ELR (cell line): ENCODE measurements at regions not wholly inside any gene's neighbourhood (a gene's known extent, or its start where the extent isn't known, plus 50 kb on each side); places are given as distances from the start of the nearest gene placed in this dataset.
"Not testable (repeated sequence)": the region's sequence is repeated elsewhere in the genome, so short reads cannot be mapped to it uniquely, and the experiment has no call there.

Experiments
- DNase-seq: peaks from one replicate; pipeline ENCODE4 v3.0.0-alpha.2; 2015; ENCODE audit warnings: low read depth

- DNase-seq = not testable (repeated sequence)
Measured at GRCh38 chr1:120941066-120941465, 51.5 kb downstream of the PPIAL4A start.

- not testable (repeated sequence) for DNase-seq
Measured at GRCh38 chr1:120941836-120942217, 52.3 kb downstream of the PPIAL4A start.

GRCh38 chr1:120942218-120942944 lies 52.8 kb downstream of the PPIAL4A start:
- peak; percentile 86 for DNase-seq

- DNase-seq = not testable (repeated sequence)
Measured at GRCh38 chr1:120942945-120943319, 53.4 kb downstream of the PPIAL4A start.

GRCh38 chr1:120944691-120945090 lies 55.1 kb downstream of the PPIAL4A start:
- DNase-seq = not testable (repeated sequence)

GRCh38 chr1:120945122-120945521 lies 55.6 kb downstream of the PPIAL4A start:
- DNase-seq = not testable (repeated sequence)

- not testable (repeated sequence) for DNase-seq
Measured at GRCh38 chr1:120947114-120947513, 57.5 kb downstream of the PPIAL4A start.

- DNase-seq = not testable (repeated sequence)
Measured at GRCh38 chr1:120949724-120950123, 60.2 kb downstream of the PPIAL4A start.

GRCh38 chr1:120950633-120951032 lies 61.1 kb downstream of the PPIAL4A start:
- DNase-seq = not testable (repeated sequence)

- DNase-seq = not testable (repeated sequence)
Measured at GRCh38 chr1:120951100-120951499, 61.5 kb downstream of the PPIAL4A start.

GRCh38 chr1:120952207-120952870 lies 62.8 kb downstream of the PPIAL4A start:
- DNase-seq = not testable (repeated sequence)

GRCh38 chr1:120952871-120953265 lies 63.3 kb downstream of the PPIAL4A start:
- not testable (repeated sequence) for DNase-seq

- no peak for DNase-seq
Measured at GRCh38 chr1:120954736-120955135, 65.2 kb downstream of the PPIAL4A start.

GRCh38 chr1:120955961-120956360 lies 66.4 kb downstream of the PPIAL4A start:
- not testable (repeated sequence) for DNase-seq

- not testable (repeated sequence) for DNase-seq
Measured at GRCh38 chr1:120966018-120966417, 76.4 kb downstream of the PPIAL4A start.

- peak; percentile 43 for DNase-seq
Measured at GRCh38 chr1:120972863-120973262, 83.3 kb downstream of the PPIAL4A start.

- not testable (repeated sequence) for DNase-seq
Measured at GRCh38 chr1:120973836-120974235, 84.3 kb downstream of the PPIAL4A start.

- not testable (repeated sequence) for DNase-seq
Measured at GRCh38 chr1:120977279-120977678, 87.7 kb downstream of the PPIAL4A start.

- DNase-seq = not testable (repeated sequence)
Measured at GRCh38 chr1:120981489-120982094, 92.0 kb downstream of the PPIAL4A start.

- DNase-seq = not testable (repeated sequence)
Measured at GRCh38 chr1:120994614-120995013, 105.0 kb downstream of the PPIAL4A start.

GRCh38 chr1:120995025-120995424 lies 105.5 kb downstream of the PPIAL4A start:
- DNase-seq = not testable (repeated sequence)

GRCh38 chr1:121001090-121001726 lies 111.6 kb downstream of the PPIAL4A start:
- not testable (repeated sequence) for DNase-seq
